H9 (cell line): ENCODE measurements at regions not wholly inside any gene's neighbourhood (a gene's known extent, or its start where the extent isn't known, plus 50 kb on each side); places are given as distances from the start of the nearest gene placed in this dataset.

ENCODE experiments used
- DNase-seq: peaks from one replicate; pipeline ENCODE4 v3.0.0-alpha.2; 2017
- H2AFZ ChIP-seq: one replicate; pipeline ENCODE4 v1.6.1; 2013; ENCODE audit warnings: mild to moderate bottlenecking, low read length, control low read depth, moderate library complexity
- H2AK5ac ChIP-seq: 2 replicates; pipeline ENCODE4 v1.6.1; 2013; ENCODE audit warnings: low read length, control low read depth, mixed read lengths; ENCODE audit not compliant: insufficient read length
- H2BK120ac ChIP-seq: one replicate; pipeline ENCODE4 v1.6.1; 2013; ENCODE audit warnings: low read depth, mild to moderate bottlenecking, low read length, control low read depth, inconsistent platforms; ENCODE audit not compliant: poor library complexity, severe bottlenecking
- H2BK12ac ChIP-seq: 2 replicates; pipeline ENCODE4 v1.6.1; 2013; ENCODE audit warnings: low read length, control low read depth, mixed read lengths, low read depth; ENCODE audit not compliant: insufficient read length
- H2BK15ac ChIP-seq: 2 replicates; pipeline ENCODE4 v1.6.1; 2013; ENCODE audit warnings: low read depth, low read length, control low read depth
- H2BK20ac ChIP-seq: one replicate; pipeline ENCODE4 v1.6.1; 2013; ENCODE audit warnings: low read depth, mild to moderate bottlenecking, low read length, control low read depth, inconsistent platforms; ENCODE audit not compliant: poor library complexity, severe bottlenecking
- H2BK5ac ChIP-seq: 2 replicates; pipeline ENCODE4 v1.6.1; 2013; ENCODE audit warnings: low read length, control low read depth, mixed read lengths; ENCODE audit not compliant: insufficient read length
- H3K14ac ChIP-seq: 2 replicates; pipeline ENCODE4 v1.6.1; 2013; ENCODE audit warnings: low read length, control low read depth; ENCODE audit not compliant: insufficient read depth
- H3K18ac ChIP-seq: 2 replicates; pipeline ENCODE4 v1.6.1; 2013; ENCODE audit warnings: low read depth, mild to moderate bottlenecking, mixed read lengths, low read length, control low read depth; ENCODE audit not compliant: insufficient read length
- H3K23ac ChIP-seq: 2 replicates; pipeline ENCODE4 v1.6.1; 2013; ENCODE audit warnings: low read length, control low read depth, mixed read lengths, low read depth; ENCODE audit not compliant: insufficient read length
- H3K23me2 ChIP-seq: 2 replicates; pipeline ENCODE4 v1.6.1; 2013; ENCODE audit warnings: low read depth, mild to moderate bottlenecking, mixed read lengths, low read length, control low read depth; ENCODE audit not compliant: insufficient read length, poor library complexity, severe bottlenecking
- H3K27ac ChIP-seq: 2 replicates; pipeline ENCODE4 v1.5.1; 2013; ENCODE audit warnings: low read length, control low read depth, mixed read lengths, low read depth; ENCODE audit not compliant: insufficient read length
- H3K27me3 ChIP-seq: 2 replicates; pipeline ENCODE4 v1.6.1; 2013; ENCODE audit warnings: low read length, control low read depth, inconsistent platforms; ENCODE audit not compliant: insufficient read depth
- H3K4ac ChIP-seq: 2 replicates; pipeline ENCODE4 v1.6.1; 2013; ENCODE audit warnings: low read depth, mild to moderate bottlenecking, control low read depth, inconsistent platforms, low read length, moderate library complexity
- H3K4me1 ChIP-seq: 2 replicates; pipeline ENCODE4 v1.6.1; 2013; ENCODE audit warnings: low read length, control low read depth, inconsistent platforms; ENCODE audit not compliant: insufficient read depth
- H3K4me2 ChIP-seq: 2 replicates; pipeline ENCODE4 v1.6.1; 2013; ENCODE audit warnings: low read length, control low read depth, mixed read lengths; ENCODE audit not compliant: insufficient read length, insufficient read depth
- H3K56ac ChIP-seq: 2 replicates; pipeline ENCODE4 v1.6.1; 2013; ENCODE audit warnings: low read depth, mild to moderate bottlenecking, mixed read lengths, low read length, control low read depth; ENCODE audit not compliant: insufficient read length
- H3K79me1 ChIP-seq: 2 replicates; pipeline ENCODE4 v1.6.1; 2013; ENCODE audit warnings: low read depth, mild to moderate bottlenecking, moderate library complexity, low read length, control low read depth, inconsistent platforms; ENCODE audit not compliant: insufficient read depth, poor library complexity, severe bottlenecking
- H3K79me2 ChIP-seq: 2 replicates; pipeline ENCODE4 v1.6.1; 2013; ENCODE audit warnings: low read length, control low read depth, inconsistent platforms; ENCODE audit not compliant: insufficient read depth
- H3K9ac ChIP-seq: 2 replicates; pipeline ENCODE4 v1.6.1; 2013; ENCODE audit warnings: low read length, control low read depth, mixed read lengths; ENCODE audit not compliant: insufficient read length; ENCODE audit errors: extremely low read depth
- H3K9me3 ChIP-seq: one replicate; pipeline ENCODE4 v1.6.1; 2013; ENCODE audit warnings: low read depth, low read length, inconsistent platforms; ENCODE audit not compliant: control insufficient read depth
- H3T11ph ChIP-seq: one replicate; pipeline ENCODE4 v1.6.1; 2013; ENCODE audit warnings: mild to moderate bottlenecking, low read length, control low read depth, inconsistent platforms
- H4K20me1 ChIP-seq: one replicate; pipeline ENCODE4 v1.6.1; 2013; ENCODE audit not compliant: control insufficient read depth, insufficient read length, insufficient read depth
- H4K5ac ChIP-seq: 2 replicates; pipeline ENCODE4 v1.6.1; 2013; ENCODE audit warnings: low read depth, mild to moderate bottlenecking, mixed read lengths, low read length, control low read depth; ENCODE audit not compliant: insufficient read length
- H4K8ac ChIP-seq: replicated peaks from 2 replicates; pipeline ENCODE4 v1.6.1; 2013; ENCODE audit warnings: low read length, control low read depth, mixed read lengths, low read depth; ENCODE audit not compliant: insufficient read length
- H4K91ac ChIP-seq: 2 replicates; pipeline ENCODE4 v1.6.1; 2013; ENCODE audit warnings: low read depth, mild to moderate bottlenecking, moderate library complexity, mixed read lengths, low read length, control low read depth; ENCODE audit not compliant: insufficient read length
- H3K27ac Mint-ChIP-seq, 3 experiments: 2 replicates in 2 of 3; 3 replicates in 1 of 3; pipeline ENCODE4 v1.8.0; 2020 to 2021; ENCODE audit warnings: mixed read lengths in 3 of 3, mild to moderate bottlenecking in 1 of 3, moderate library complexity in 1 of 3
- H3K27me3 Mint-ChIP-seq: 2 replicates; pipeline ENCODE4 v1.8.0; 2021; ENCODE audit warnings: low read depth, mild to moderate bottlenecking, moderate library complexity, mixed read lengths
- H3K36me3 Mint-ChIP-seq, 3 experiments: 2 replicates in 2 of 3; 3 replicates in 1 of 3; pipeline ENCODE4 v1.8.0; 2020 to 2021; ENCODE audit warnings: low read depth in 3 of 3, mixed read lengths in 3 of 3; ENCODE audit not compliant: insufficient read depth in 1 of 3
- H3K4me1 Mint-ChIP-seq, 2 experiments: 2 replicates each; pipeline ENCODE4 v1.8.0; 2020; ENCODE audit warnings: mixed read lengths in 2 of 2
- H3K4me3 Mint-ChIP-seq, 2 experiments: 2 replicates in 1 of 2; 3 replicates in 1 of 2; pipeline ENCODE4 v1.8.0; 2020 to 2021; ENCODE audit warnings: mild to moderate bottlenecking in 2 of 2, mixed read lengths in 2 of 2, moderate library complexity in 1 of 2
- H3K9me3 Mint-ChIP-seq, 2 experiments: 2 replicates in 1 of 2; 3 replicates in 1 of 2; pipeline ENCODE4 v1.8.0; 2020; ENCODE audit warnings: mild to moderate bottlenecking in 2 of 2, mixed read lengths in 2 of 2, moderate library complexity in 1 of 2
- CTCF ChIP-seq: fragments of 200-600 bp; sonication (generic); conservative IDR thresholded peaks from 3 replicates; pipeline ENCODE4 v1.8.0; 2021; ENCODE audit warnings: antibody characterized with exemption, mild to moderate bottlenecking
- WGBS: extraction: QIAGEN DNeasy Blood & Tissue Kit; methylation state at CpG from one replicate; pipeline ENCODE4 v1.1.7; 2013; ENCODE audit warnings: missing lambda C conversion rate, low lambda C conversion rate, mixed read lengths; ENCODE audit not compliant: insufficient read length; ENCODE audit errors: extremely low coverage; 5-methylcytosine and 5-hydroxymethylcytosine counted together

GRCh38 chr2:21381421-21381820 is 257.7 kb downstream of the TDRD15 start:
- no peaks in the 10 kb centered on the region for H4K20me1 ChIP-seq
- no peaks in the 10 kb centered on the region for H3K27me3 ChIP-seq
- no peak overlapping the region for H3K18ac ChIP-seq
- no peak overlapping the region for H2BK20ac ChIP-seq
- H3K23ac ChIP-seq: no peak overlapping the region
- H2AFZ ChIP-seq: no peak overlapping the region
- H2BK15ac ChIP-seq: no peak overlapping the region
- H3K9ac ChIP-seq: no peak overlapping the region
- no peak overlapping the region for H4K91ac ChIP-seq
- H4K5ac ChIP-seq: no peak overlapping the region
- Mint-ChIP-seq H3K4me1 (peaks cover 6 to 10% of the 10 kb centered on the region in 2 experiments), H3K36me3 (peaks cover 0 to 3% (median 0%) of the 10 kb centered on the region in 3 experiments; a peak in 2 of 7 replicates), H3K9me3 (peaks cover 4 to 6% of the 10 kb centered on the region in 2 experiments; a peak in 2 of 5 replicates), H3K4me3 (no peak overlapping the region), H3K27me3 (no peaks in the 10 kb centered on the region), H3K27ac (no peak overlapping the region)
- H3K27ac ChIP-seq: no peak overlapping the region
- H3K4me1 ChIP-seq: no peaks in the 10 kb centered on the region; the same call in 1 of the 2 replicates
- no CpG with 5 or more reads among the region's 4 CpGs for WGBS
- no peak overlapping the region for H2BK120ac ChIP-seq
- no peak overlapping the region for H2AK5ac ChIP-seq
- no peak overlapping the region for H3K14ac ChIP-seq
- no peaks in the 10 kb centered on the region for H3K79me2 ChIP-seq
- no peak overlapping the region for H4K8ac ChIP-seq
- H2BK12ac ChIP-seq: no peak overlapping the region
- H3T11ph ChIP-seq: no peak overlapping the region
- H3K9me3 ChIP-seq: no peaks in the 10 kb centered on the region
- H3K4me2 ChIP-seq: no peak overlapping the region
- H3K4ac ChIP-seq: no peak overlapping the region
- no peak overlapping the region for H3K56ac ChIP-seq
- no peaks in the 10 kb centered on the region for H3K79me1 ChIP-seq
- no peak for DNase-seq
- H2BK5ac ChIP-seq: no peak overlapping the region
- no peak for TF ChIP-seq CTCF
- no peaks in the 10 kb centered on the region for H3K23me2 ChIP-seq
